ENCODE measurements at regions not wholly inside any gene's neighbourhood (a gene's known extent, or its start where the extent isn't known, plus 50 kb on each side); places are given as distances from the start of the nearest gene placed in this dataset.

- no peaks in the 10 kb centered on the region for H3K27me3 ChIP-seq (ENCODE audit: control insufficient read depth in 2 of 2, insufficient read depth in 2 of 2, low read length in 2 of 2)
- Mint-ChIP-seq H3K27me3 (ENCODE audit: low read depth in 3 of 3) (no peaks in the 10 kb centered on the region), H3K27ac (no peak overlapping the region), H3K4me1 (no peaks in the 10 kb centered on the region), H3K36me3 (no peaks in the 10 kb centered on the region), H3K9me3 (no peaks in the 10 kb centered on the region), H3K4me3 (no peak overlapping the region)
- H3K27ac ChIP-seq (ENCODE audit: low read depth in 1 of 2, low read length in 2 of 2) = no peak overlapping the region
- no peak for DNase-seq
- no peaks in the 10 kb centered on the region for H3K79me2 ChIP-seq (ENCODE audit: insufficient read depth, low read length)
- H3K4me2 ChIP-seq (replicated peaks; ENCODE audit: extremely low read depth, low read length, poor library complexity, severe bottlenecking) = no peak overlapping the region
- H3K4me1 ChIP-seq (ENCODE audit: control insufficient read depth in 1 of 2, insufficient read depth in 2 of 2, low read length in 2 of 2) = no peaks in the 10 kb centered on the region
- no peak overlapping the region for H3K4me3 ChIP-seq (replicated peaks in 1 of 3; ENCODE audit: low read depth in 2 of 3, low read length in 3 of 3)
- H3K9me3 ChIP-seq (replicated peaks in 1 of 2; ENCODE audit: control insufficient read depth in 1 of 2, insufficient read depth in 1 of 2, low read length in 2 of 2) = no peaks in the 10 kb centered on the region
- no peak overlapping the region for H2AFZ ChIP-seq (ENCODE audit: insufficient read depth, low read depth, low read length, poor library complexity, severe bottlenecking)
- intact Hi-C loops (cut with micrococcal nuclease) = no loop called here
- WGBS (ENCODE audit: insufficient coverage) = no CpG with 5 or more reads among the region's 1 CpG
- no peak overlapping the region for H3K9ac ChIP-seq (ENCODE audit: insufficient read depth, low read length, poor library complexity, severe bottlenecking)
- no peaks in the 10 kb centered on the region for H4K20me1 ChIP-seq (ENCODE audit: insufficient read depth, low read length)
- TF ChIP-seq, protein P1, sequence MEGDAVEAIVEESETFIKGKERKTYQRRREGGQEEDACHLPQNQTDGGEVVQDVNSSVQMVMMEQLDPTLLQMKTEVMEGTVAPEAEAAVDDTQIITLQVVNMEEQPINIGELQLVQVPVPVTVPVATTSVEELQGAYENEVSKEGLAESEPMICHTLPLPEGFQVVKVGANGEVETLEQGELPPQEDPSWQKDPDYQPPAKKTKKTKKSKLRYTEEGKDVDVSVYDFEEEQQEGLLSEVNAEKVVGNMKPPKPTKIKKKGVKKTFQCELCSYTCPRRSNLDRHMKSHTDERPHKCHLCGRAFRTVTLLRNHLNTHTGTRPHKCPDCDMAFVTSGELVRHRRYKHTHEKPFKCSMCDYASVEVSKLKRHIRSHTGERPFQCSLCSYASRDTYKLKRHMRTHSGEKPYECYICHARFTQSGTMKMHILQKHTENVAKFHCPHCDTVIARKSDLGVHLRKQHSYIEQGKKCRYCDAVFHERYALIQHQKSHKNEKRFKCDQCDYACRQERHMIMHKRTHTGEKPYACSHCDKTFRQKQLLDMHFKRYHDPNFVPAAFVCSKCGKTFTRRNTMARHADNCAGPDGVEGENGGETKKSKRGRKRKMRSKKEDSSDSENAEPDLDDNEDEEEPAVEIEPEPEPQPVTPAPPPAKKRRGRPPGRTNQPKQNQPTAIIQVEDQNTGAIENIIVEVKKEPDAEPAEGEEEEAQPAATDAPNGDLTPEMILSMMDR (IDR thresholded peaks at IDR 0.05) = no peak
- no peaks in the 10 kb centered on the region for H3K36me3 ChIP-seq (replicated peaks in 1 of 2; ENCODE audit: control insufficient read depth in 1 of 2, insufficient read depth in 2 of 2, low read length in 2 of 2)
These were observed 155.4 kb upstream of the KYNU start for GRCh38 chr2:142722086-142722485.

DNA sequence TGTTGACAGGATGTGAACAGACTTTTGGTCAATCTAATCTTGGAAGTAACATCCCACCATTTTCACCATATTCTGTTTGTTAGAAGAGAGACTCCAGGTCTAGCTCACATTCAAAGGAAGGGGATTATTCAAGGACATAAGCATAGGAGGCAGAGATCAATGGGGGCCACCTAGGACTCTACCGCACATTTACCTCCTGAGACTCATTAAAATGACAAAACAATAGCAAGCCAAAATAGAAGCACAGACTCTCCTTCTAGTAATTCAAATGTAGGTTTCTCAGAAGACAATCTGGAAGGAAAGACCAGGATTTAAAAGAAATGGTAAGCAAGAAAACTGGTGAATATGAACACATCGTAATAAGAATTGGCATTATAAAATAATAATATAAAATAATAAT lies 156.4 kb upstream of the KYNU start:
- Histone ChIP-seq H3K9ac (ENCODE audit: insufficient read depth, low read length, poor library complexity, severe bottlenecking) (no peak overlapping the region), H4K20me1 (ENCODE audit: insufficient read depth, low read length) (no peaks in the 10 kb centered on the region), H2AFZ (ENCODE audit: insufficient read depth, low read depth, low read length, poor library complexity, severe bottlenecking) (no peak overlapping the region), H3K36me3 (replicated peaks in 1 of 2; ENCODE audit: control insufficient read depth in 1 of 2, insufficient read depth in 2 of 2, low read length in 2 of 2) (no peaks in the 10 kb centered on the region), H3K4me2 (replicated peaks; ENCODE audit: extremely low read depth, low read length, poor library complexity, severe bottlenecking) (no peak overlapping the region), H3K79me2 (ENCODE audit: insufficient read depth, low read length) (no peaks in the 10 kb centered on the region), H3K27me3 (ENCODE audit: control insufficient read depth in 2 of 2, insufficient read depth in 2 of 2, low read length in 2 of 2) (no peaks in the 10 kb centered on the region), H3K9me3 (replicated peaks in 1 of 2; ENCODE audit: control insufficient read depth in 1 of 2, insufficient read depth in 1 of 2, low read length in 2 of 2) (no peaks in the 10 kb centered on the region), H3K4me3 (replicated peaks in 1 of 3; ENCODE audit: low read depth in 2 of 3, low read length in 3 of 3) (no peak overlapping the region), H3K27ac (ENCODE audit: low read depth in 1 of 2, low read length in 2 of 2) (no peak overlapping the region), H3K4me1 (ENCODE audit: control insufficient read depth in 1 of 2, insufficient read depth in 2 of 2, low read length in 2 of 2) (no peaks in the 10 kb centered on the region)
- Mint-ChIP-seq H3K36me3 (no peaks in the 10 kb centered on the region), H3K27me3 (ENCODE audit: low read depth in 3 of 3) (no peaks in the 10 kb centered on the region), H3K9me3 (no peaks in the 10 kb centered on the region), H3K27ac (no peak overlapping the region), H3K4me3 (no peak overlapping the region), H3K4me1 (no peaks in the 10 kb centered on the region)
- TF ChIP-seq, protein P1 (IDR thresholded peaks at IDR 0.05) = no peak
- no CpG with 5 or more reads among the region's 2 CpGs for WGBS (ENCODE audit: insufficient coverage)
- DNase-seq = no peak
- intact Hi-C loops (cut with micrococcal nuclease) = no loop called here
